NCI-H2107 treated with DMSO at 0.1 percent for 48 hours (cell line): ENCODE measurements at regions not wholly inside any gene's neighbourhood (a gene's known extent, or its start where the extent isn't known, plus 50 kb on each side); places are given as distances from the start of the nearest gene placed in this dataset.

ENCODE experiments used
- DNase-seq: peaks from one replicate; lab custom pipeline; 2025; ENCODE audit not compliant: unreplicated experiment; lab: John Stamatoyannopoulos, UW

- no peak for DNase-seq
Observed at GRCh38 chr12:115010324-115010995, 326.5 kb upstream of the TBX3 start.

DNA sequence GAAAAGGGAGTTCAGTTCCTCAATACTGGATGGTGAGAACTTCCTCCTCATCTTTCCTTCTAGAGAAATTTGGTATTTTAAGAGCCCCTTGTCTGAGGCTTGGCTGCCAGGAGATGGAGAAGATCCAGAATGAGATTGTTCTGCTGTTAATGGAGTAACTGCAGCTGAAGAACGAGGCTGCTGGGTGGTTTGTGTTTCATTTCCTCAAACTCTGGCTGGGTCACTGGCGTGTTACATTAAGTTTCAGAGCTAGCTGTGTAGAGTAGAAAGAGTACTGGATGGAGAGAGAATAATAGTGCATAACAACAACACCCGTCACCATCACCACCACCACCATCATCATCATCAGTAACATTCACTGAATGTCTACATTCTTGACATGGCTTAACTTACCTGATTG, 325.0 kb upstream of the TBX3 start:
- no peak for DNase-seq

DNA sequence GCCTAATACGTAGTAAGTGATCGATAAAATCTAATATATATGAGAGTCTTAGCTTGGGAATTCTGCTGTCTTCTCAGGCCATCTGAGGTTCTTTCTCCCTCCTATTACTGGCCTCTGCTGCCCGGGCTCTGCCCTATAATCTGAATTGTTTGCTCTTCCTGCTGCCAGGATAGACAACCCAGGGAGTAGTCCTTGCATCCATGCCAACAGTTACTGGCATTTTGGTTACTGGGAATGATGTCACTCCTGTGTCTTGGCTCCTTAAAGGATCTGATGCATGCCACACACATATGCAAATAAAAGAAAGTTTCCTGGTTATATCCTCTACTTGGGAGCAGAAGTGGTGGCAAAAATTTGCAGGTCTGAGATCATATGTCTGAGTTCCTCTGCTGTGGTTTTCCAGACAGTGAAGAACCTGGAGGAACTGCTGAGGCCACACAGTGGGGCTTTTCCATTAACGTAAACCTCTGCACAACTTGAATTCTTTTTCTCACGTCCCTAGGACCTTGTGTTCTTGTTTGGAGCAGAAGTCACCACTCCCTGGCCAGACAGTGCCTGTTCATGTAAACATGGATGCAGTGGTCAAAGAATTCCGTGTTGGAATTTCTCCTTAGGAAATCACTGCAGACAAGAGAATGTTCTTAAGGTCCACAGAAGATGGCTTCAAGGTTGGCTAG, 320.6 kb upstream of the TBX3 start:
- DNase-seq = no peak

DNA sequence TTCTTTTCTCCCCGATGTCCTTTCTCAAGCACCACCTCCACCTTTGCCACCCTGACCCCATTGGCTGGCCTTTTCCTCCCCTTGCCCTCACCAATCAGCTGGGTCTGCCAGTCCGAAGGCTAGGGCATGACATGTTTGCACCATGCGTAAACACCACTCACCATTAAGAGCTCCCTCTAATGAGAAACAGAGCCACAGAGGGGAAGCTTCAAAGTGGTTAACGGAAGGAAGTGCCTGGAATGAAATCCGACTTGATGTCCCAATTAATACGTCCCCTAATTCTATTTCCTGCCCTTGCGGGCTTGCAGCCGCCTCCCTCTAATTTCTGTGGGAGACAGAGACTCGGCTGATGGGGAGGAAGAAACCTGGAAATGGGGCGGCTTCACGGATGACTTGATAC, 318.5 kb upstream of the TBX3 start:
- no peak for DNase-seq

DNA sequence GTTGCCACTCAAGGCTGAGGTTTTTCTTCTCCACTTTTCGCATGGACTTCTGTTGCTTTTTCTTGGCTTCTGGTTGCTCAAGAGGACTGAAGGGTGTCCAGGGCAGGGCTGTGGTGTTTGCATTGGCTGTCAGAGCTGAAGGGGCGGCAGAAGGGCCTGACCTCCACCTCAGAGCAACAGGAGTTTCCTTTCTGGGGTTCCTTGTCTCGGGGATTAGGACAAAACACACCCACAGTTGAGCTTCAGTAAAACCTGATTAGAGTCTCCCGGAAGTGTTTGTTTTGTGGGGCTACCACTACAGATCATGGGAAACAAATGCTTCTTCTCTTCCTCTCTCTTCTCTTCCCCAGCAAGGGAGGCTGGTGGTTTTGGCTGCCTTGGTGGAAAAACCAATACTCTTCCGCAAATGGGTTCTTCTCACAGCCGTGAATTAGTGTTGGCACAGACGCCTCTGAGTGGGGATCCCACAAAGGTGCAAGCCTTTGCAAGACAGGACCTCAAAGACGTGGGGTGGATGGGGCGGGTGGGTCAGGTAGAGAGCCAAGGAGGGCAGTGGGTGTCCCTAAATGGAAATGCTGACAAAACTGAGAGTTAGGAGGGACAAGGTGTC, 317.7 kb upstream of the TBX3 start:
- DNase-seq = no peak

DNA sequence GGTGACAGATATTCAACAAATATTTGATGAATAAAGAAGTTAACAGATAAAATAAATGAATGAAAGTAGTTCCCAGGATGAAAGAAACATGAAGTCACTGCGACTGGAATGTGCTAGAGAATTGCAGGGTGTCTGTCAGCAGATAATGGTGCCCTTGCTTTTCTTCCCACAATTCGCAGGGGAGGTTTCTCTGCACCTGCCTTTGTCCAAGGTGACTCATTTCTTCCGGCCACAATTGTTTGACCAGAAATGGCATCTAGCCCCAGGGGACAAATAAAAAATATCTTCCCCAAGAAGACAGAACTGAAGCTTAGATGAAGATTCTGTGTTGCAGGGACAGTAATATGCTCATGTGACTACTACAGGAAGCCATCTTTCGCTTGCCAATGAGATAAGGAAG, 316.1 kb upstream of the TBX3 start:
- no peak for DNase-seq

GRCh38 chr12:114998750-114999128, 314.8 kb upstream of the TBX3 start:
- DNase-seq = no peak

DNA sequence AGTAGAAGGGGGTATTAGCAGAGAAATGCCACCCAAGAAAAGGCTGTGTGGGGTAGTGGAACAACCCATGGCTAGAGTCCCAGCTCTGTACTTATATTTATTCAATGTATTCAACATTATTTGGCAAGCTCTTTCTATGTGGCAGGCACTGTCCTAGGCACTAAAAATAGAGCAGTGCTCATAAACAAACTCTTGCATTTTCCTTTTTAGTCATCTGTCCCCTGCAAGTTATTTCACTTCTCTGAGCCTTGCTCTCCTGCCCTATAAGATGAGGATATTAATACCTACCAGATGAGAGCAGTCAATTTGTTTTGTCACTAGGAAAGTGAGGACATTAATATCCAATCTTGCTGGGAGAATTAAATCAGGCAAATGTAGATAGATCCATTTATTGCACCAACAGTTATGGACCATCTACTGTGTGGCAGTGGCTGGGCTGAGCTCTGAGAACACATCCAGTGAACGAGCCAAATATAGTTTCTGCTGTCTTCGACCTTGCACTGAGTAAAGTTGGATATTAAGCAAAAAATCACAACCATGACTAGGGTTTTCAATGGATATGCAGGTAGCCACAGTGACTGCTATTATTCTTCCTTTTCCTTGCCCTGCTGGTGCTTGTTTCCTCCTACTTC, 314.3 kb upstream of the TBX3 start:
- DNase-seq = no peak

DNA sequence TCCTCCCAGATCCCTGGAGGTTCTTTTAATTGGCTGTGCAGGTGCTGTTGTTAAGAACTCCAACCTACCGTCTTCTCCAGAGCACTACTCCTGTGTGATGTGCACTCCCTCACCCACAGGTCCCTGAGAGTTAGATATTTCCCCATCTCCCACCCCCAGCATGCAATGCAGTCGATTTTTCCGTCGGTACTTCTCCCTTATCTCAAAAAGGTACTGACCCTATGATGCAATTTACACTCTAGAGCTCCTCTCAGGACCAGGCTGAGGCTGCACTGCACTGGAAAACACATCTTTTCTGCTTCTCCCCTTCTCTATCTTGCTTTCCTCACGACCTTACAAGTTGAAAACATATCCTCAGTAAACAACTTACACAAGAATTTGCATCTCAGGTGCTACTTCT, 312.4 kb upstream of the TBX3 start:
- DNase-seq = no peak

- no peak for DNase-seq
Observed at GRCh38 chr12:114995891-114996290, 311.9 kb upstream of the TBX3 start.

DNA sequence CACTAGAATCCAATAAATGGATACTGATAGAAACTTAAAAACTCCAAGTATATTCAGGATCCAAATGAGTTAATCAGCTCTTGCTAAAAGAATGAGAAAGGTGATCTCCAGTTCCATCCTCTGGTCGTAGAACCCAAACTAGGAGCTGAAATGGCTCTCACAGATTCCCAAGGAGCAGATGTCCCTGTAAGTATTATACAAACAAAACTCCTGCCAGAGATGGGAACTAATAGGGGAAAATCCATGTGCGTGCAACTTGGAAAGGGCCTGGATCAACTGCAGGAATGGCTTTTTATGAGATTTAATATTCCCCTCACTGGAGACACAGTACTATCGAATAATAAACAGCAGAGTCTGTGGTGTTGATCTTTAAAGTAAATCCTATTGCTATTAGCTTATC, 309.2 kb upstream of the TBX3 start:
- no peak for DNase-seq

DNA sequence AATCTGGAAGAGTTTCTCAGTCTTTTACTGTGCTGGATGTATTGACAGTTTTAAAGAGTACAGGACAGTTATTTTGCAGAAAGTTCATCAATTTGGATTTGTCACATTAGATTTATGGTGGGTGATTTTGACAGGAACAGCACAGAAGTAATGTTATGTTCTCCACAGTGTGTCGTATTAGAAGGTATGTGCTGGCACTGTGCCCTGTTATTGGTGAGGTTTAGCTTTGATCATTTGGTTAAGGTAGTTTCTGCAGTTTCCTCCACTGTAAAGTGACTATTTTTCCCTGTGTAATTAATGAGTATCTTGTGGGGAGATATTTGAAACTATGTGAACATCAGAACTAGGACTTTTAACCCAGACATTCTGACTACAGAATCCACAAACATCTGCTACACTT, 308.5 kb upstream of the TBX3 start:
- no peak for DNase-seq

DNA sequence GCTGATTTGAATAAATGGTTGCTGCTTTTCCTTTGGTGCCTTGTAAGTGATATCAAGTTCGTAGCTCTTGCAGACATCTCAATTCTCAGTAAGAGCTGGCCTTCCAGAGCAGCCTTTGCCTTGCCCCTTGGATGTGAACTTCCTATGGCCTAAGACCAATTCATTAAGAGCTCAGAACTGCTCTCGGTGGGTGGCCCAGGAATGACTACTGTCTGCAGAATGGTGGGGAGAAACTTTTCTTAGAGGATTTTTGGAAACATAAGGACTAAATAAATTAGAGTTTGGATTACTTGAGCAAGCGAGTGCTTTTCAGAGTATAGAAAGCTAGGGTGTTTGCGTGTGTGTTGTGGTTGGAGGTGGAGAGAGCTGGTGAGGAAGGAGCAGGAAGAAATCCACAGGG, 306.4 kb upstream of the TBX3 start:
- no peak for DNase-seq

DNA sequence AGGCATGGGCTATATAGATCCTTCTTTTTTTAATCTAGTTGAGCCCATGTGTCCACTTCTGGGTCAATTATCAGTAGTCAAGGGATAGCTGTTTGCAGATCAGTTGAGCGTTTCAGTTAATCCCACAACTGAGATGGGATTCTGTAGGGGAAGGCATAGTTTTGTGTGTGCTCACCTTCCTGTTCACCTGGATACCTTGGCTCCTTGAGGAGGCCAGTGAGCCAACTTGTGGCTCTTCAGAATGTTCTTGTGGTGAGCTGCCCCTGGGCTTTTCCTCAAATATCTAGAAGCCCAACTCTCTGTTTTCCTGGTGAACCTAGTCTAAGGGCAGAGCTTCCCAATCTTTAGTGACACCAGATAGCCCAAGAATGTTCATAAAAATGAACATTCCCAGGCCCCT, 302.9 kb upstream of the TBX3 start:
- no peak for DNase-seq

- DNase-seq = no peak
Observed at GRCh38 chr12:114986178-114986714, 302.3 kb upstream of the TBX3 start.

DNA sequence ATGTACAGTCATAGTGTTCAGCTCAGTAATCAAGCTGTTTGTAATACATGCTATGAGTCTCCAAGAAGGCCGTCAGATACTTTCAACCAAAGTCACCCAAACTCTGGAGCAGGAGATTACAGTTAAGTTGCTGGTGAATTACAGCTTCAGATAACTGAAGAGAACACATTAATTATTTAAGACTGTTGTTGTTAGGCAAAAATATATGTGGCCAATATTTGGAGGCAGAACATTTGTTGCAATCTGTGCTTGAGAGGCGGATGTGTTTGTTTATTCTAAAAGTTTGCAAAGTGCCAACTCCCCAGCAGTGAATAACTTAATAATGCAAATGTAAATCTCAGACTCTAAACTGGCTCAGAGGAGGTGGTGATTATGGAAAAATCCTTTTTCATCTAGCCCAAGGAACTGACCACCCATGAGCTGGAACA, 300.7 kb upstream of the TBX3 start:
- no peak for DNase-seq

GRCh38 chr12:114982760-114983159, 298.8 kb upstream of the TBX3 start:
- no peak for DNase-seq

- no peak for DNase-seq
Observed at GRCh38 chr12:114981036-114981435, 297.1 kb upstream of the TBX3 start.

DNA sequence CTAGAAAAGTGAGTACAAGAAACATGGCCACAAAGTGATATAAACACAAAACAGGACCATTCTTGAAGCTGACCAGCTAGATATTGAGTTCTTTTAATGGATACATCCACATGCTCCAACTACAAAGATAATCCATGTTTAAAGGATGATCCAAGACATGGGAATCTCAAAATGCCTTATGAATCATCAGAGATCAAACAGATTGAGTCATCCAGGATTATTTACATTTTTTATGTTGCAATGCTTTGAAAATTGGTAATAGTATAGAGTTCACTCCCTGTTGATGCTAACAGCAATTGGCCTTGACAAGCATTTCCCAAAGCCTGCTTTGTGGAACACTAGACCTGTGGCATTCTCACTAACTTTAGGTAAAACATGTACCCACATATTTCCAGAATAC, 293.0 kb upstream of the TBX3 start:
- DNase-seq = no peak

DNA sequence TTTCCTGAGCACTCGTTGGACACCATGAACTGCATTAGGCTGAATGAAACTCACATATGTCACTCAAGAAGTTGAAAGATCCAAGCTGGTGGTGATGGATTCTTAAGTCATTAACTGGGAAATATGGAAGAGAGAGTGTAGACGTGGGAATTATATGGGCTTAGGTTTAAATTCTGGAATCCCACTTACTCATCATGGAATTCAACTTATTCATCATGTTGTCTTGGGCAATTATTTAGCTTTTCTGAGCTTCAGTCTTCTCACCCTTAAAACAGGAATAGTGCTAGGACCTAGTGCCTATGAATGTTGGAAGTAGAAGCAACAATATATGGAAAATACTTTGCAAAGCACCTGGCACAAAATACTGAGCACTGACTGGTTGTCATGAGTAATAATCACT, 292.4 kb upstream of the TBX3 start:
- no peak for DNase-seq

- no peak for DNase-seq
Observed at GRCh38 chr12:114975640-114976310, 291.8 kb upstream of the TBX3 start.
